ENCODE measurements at regions not wholly inside any gene's neighbourhood (a gene's known extent, or its start where the extent isn't known, plus 50 kb on each side); places are given as distances from the start of the nearest gene placed in this dataset.

- no peak for TF ChIP-seq CTCF (conservative IDR thresholded peaks at IDR 0.05; ENCODE audit: low read depth, low read length)
- no peak for TF ChIP-seq EZH2 (IDR thresholded peaks at IDR 0.05; ENCODE audit: low read length, unreplicated experiment)
- no peak for TF ChIP-seq EZH2phosphoT487 (IDR thresholded peaks at IDR 0.05; ENCODE audit: borderline replicate concordance, low read length)
Measured at GRCh38 chr7:17544401-17544800, 245.9 kb downstream of the AHR start.

Measured in PC-3 (cell line).